22Rv1 (cell line): ENCODE measurements at regions not wholly inside any gene's neighbourhood (a gene's known extent, or its start where the extent isn't known, plus 50 kb on each side); places are given as distances from the start of the nearest gene placed in this dataset.

Experiments used
- ZFX ChIP-seq: fragments of 450-650 bp; IDR thresholded peaks from 2 replicates; pipeline ENCODE4 v1.6.1; 2017; ENCODE audit warnings: antibody characterized with exemption, borderline replicate concordance
- TF ChIP-seq, protein P1 (sequence below): fragments of 450-650 bp; IDR thresholded peaks from 2 replicates; pipeline ENCODE4 v1.5.1; 2017; ENCODE audit warnings: mild to moderate bottlenecking

DNA sequence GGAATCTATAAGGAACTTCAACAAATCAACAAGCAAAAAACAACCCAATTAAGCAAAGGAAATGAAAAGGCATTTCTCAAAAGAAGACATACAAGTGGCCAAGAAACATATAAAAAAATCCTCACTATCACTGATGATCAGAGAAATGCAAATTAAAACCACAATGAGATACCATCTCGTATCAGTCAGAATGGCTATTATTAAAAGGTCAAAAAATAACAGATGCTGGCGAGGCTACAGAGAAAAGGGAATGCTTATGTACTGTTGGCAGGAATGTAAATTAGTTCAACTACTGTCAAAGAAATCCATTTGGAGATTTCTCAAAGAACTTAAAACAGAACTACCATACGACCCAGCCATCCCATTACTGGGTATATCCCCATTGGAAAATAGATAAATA is 292.4 kb upstream of the FAT1 start:
- TF ChIP-seq, protein P1, sequence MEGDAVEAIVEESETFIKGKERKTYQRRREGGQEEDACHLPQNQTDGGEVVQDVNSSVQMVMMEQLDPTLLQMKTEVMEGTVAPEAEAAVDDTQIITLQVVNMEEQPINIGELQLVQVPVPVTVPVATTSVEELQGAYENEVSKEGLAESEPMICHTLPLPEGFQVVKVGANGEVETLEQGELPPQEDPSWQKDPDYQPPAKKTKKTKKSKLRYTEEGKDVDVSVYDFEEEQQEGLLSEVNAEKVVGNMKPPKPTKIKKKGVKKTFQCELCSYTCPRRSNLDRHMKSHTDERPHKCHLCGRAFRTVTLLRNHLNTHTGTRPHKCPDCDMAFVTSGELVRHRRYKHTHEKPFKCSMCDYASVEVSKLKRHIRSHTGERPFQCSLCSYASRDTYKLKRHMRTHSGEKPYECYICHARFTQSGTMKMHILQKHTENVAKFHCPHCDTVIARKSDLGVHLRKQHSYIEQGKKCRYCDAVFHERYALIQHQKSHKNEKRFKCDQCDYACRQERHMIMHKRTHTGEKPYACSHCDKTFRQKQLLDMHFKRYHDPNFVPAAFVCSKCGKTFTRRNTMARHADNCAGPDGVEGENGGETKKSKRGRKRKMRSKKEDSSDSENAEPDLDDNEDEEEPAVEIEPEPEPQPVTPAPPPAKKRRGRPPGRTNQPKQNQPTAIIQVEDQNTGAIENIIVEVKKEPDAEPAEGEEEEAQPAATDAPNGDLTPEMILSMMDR = no peak
- TF ChIP-seq ZFX = no peak
